Fibroblast of lung (primary cell): ENCODE measurements at regions not wholly inside any gene's neighbourhood (a gene's known extent, or its start where the extent isn't known, plus 50 kb on each side); places are given as distances from the start of the nearest gene placed in this dataset.
A peak's percentile ranks its signal among the peaks of the same experiment; 100 is the strongest.

ENCODE experiments used
- DNase-seq, 2 donors: peaks; one replicate each; pipeline versions ENCODE4 v3.0.0 to v3.0.0-alpha.2; 2010; ENCODE audit warnings: low read depth in 2 of 2
- H2AFZ ChIP-seq: 2 replicates; pipeline ENCODE4 v1.5.1; 2012; ENCODE audit warnings: low read length, control low read depth, inconsistent platforms
- H3K27ac ChIP-seq: 2 replicates; pipeline ENCODE4 v1.5.1; 2011; ENCODE audit warnings: low read length, control low read depth; ENCODE audit not compliant: insufficient read depth
- H3K27me3 ChIP-seq: 2 replicates; pipeline ENCODE4 v1.5.1; 2011; ENCODE audit warnings: mild to moderate bottlenecking, low read length; ENCODE audit not compliant: control insufficient read depth, insufficient read depth
- H3K36me3 ChIP-seq: 2 replicates; pipeline ENCODE4 v1.5.1; 2011; ENCODE audit warnings: low read length; ENCODE audit not compliant: control insufficient read depth, insufficient read depth
- H3K4me1 ChIP-seq: 2 replicates; pipeline ENCODE4 v1.5.1; 2011; ENCODE audit warnings: low read length; ENCODE audit not compliant: control insufficient read depth, insufficient read depth; ENCODE audit errors: extremely low read depth
- H3K4me2 ChIP-seq: 2 replicates; pipeline ENCODE4 v1.5.1; 2011; ENCODE audit warnings: low read length, control low read depth; ENCODE audit not compliant: insufficient read depth; ENCODE audit errors: extremely low read depth
- H3K4me3 ChIP-seq, 4 experiments: fragments of 200-600 bp in 1 of 4; sonication (generic) in 1 of 4; replicated peaks in 1 of 4; 2 replicates each; pipeline ENCODE4 v1.5.1; 2011 to 2016; ENCODE audit warnings: low read length in 4 of 4, low read depth in 3 of 4, mild to moderate bottlenecking in 3 of 4, control low read depth in 2 of 4, inconsistent platforms in 1 of 4, mixed read lengths in 1 of 4; ENCODE audit not compliant: insufficient read depth in 1 of 4; ENCODE audit errors: control extremely low read depth in 1 of 4
- H3K79me2 ChIP-seq: 2 replicates; pipeline ENCODE4 v1.5.1; 2012; ENCODE audit warnings: mild to moderate bottlenecking, low read length, inconsistent platforms; ENCODE audit not compliant: control insufficient read depth, insufficient read depth
- H3K9ac ChIP-seq: 2 replicates; pipeline ENCODE4 v1.5.1; 2011; ENCODE audit warnings: mild to moderate bottlenecking, low read length, control low read depth; ENCODE audit not compliant: insufficient read depth
- H3K9me3 ChIP-seq: 2 replicates; pipeline ENCODE4 v1.5.1; 2012; ENCODE audit warnings: low read depth, low read length; ENCODE audit not compliant: control insufficient read depth, insufficient read depth
- H4K20me1 ChIP-seq: 2 replicates; pipeline ENCODE4 v1.5.1; 2011; ENCODE audit warnings: low read length; ENCODE audit not compliant: control insufficient read depth, insufficient read depth; ENCODE audit errors: extremely low read depth
- EZH2 ChIP-seq: IDR thresholded peaks from 2 replicates; pipeline ENCODE4 v1.5.1; 2012; ENCODE audit warnings: low read length, control low read depth, mild to moderate bottlenecking; ENCODE audit errors: missing control alignments
- TF ChIP-seq, protein P1 (sequence below), 2 donors: IDR thresholded peaks in 1 of 2; conservative IDR thresholded peaks in 1 of 2; 1 replicate in 1 of 2; 2 replicates in 1 of 2; pipeline ENCODE4 v1.5.1; 2011 to 2012; ENCODE audit warnings: low read length in 2 of 2, control low read depth in 1 of 2, inconsistent platforms in 1 of 2, low read depth in 1 of 2, mild to moderate bottlenecking in 1 of 2

DNA sequence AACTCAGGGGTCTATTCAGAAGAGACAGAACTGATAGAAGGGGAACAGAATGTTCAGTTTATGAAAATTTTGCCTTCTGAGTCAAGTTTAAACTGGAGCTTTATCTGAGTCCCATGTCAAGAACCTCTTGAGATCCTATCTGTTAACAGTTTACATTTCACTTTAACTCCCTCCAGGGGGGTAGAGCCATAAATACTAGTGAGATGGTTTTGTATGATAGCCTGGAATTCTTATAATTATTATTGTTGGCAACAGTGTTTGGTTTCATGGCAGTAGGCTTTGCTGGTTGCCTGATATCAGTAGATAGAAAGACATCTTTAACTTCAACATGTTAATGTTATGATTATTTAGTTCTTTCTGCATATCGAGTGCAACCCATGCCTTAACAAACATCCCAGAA, 498.5 kb downstream of the INSC start:
- H3K4me3 ChIP-seq, result no peak overlapping the region
- H3K27ac ChIP-seq, result no peak overlapping the region
- TF ChIP-seq, protein P1, sequence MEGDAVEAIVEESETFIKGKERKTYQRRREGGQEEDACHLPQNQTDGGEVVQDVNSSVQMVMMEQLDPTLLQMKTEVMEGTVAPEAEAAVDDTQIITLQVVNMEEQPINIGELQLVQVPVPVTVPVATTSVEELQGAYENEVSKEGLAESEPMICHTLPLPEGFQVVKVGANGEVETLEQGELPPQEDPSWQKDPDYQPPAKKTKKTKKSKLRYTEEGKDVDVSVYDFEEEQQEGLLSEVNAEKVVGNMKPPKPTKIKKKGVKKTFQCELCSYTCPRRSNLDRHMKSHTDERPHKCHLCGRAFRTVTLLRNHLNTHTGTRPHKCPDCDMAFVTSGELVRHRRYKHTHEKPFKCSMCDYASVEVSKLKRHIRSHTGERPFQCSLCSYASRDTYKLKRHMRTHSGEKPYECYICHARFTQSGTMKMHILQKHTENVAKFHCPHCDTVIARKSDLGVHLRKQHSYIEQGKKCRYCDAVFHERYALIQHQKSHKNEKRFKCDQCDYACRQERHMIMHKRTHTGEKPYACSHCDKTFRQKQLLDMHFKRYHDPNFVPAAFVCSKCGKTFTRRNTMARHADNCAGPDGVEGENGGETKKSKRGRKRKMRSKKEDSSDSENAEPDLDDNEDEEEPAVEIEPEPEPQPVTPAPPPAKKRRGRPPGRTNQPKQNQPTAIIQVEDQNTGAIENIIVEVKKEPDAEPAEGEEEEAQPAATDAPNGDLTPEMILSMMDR (conservative IDR thresholded peaks at IDR 0.05 in 1 of 2, IDR thresholded peaks at IDR 0.05 in 1 of 2; ENCODE audit: low read depth in 1 of 2, low read length in 2 of 2), result no peak
- no peak for TF ChIP-seq EZH2

DNA sequence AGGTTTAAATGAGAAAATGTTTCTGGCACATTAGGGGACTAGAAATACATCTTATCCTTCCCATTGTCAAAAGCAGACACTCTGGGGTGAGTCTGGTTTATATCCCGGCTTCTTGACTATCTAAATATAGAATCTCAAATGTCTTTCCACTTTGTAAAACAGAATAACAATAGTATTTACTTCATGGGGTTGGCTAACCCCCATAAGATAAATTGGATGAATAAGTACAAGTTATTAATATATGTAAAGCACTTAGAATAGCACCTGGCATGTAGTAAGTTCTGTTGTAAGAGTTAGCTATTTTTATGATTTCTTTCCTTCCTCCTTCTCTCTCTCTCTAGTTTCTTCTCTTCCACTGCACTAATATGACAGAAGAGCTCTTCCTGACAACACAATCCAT, 499.1 kb downstream of the INSC start:
- Histone ChIP-seq H4K20me1 (no peaks in the 10 kb centered on the region), H2AFZ (no peak overlapping the region), H3K9me3 (no peaks in the 10 kb centered on the region), H3K4me2 (no peak overlapping the region), H3K79me2 (no peaks in the 10 kb centered on the region), H3K36me3 (no peaks in the 10 kb centered on the region), H3K9ac (no peak overlapping the region), H3K27ac (no peak overlapping the region), H3K27me3 (no peaks in the 10 kb centered on the region), H3K4me1 (no peaks in the 10 kb centered on the region), H3K4me3 (no peak overlapping the region)
- TF ChIP-seq EZH2, result no peak
- TF ChIP-seq, protein P1 (conservative IDR thresholded peaks at IDR 0.05 in 1 of 2, IDR thresholded peaks at IDR 0.05 in 1 of 2; ENCODE audit: low read depth in 1 of 2, low read length in 2 of 2), result no peak
- DNase-seq, result no peak

More for the DNA sequence above, 498.5 kb downstream of the INSC start:
- no peaks in the 10 kb centered on the region for H3K27me3 ChIP-seq
- no peaks in the 10 kb centered on the region for H3K9me3 ChIP-seq
- H2AFZ ChIP-seq, result no peak overlapping the region
- no peaks in the 10 kb centered on the region for H3K79me2 ChIP-seq
- H3K9ac ChIP-seq, result no peak overlapping the region
- no peaks in the 10 kb centered on the region for H3K4me1 ChIP-seq
- no peak overlapping the region for H3K4me2 ChIP-seq
- DNase-seq, result peak; percentile 9 to 13
- H4K20me1 ChIP-seq, result no peaks in the 10 kb centered on the region
- H3K36me3 ChIP-seq, result no peaks in the 10 kb centered on the region

DNA sequence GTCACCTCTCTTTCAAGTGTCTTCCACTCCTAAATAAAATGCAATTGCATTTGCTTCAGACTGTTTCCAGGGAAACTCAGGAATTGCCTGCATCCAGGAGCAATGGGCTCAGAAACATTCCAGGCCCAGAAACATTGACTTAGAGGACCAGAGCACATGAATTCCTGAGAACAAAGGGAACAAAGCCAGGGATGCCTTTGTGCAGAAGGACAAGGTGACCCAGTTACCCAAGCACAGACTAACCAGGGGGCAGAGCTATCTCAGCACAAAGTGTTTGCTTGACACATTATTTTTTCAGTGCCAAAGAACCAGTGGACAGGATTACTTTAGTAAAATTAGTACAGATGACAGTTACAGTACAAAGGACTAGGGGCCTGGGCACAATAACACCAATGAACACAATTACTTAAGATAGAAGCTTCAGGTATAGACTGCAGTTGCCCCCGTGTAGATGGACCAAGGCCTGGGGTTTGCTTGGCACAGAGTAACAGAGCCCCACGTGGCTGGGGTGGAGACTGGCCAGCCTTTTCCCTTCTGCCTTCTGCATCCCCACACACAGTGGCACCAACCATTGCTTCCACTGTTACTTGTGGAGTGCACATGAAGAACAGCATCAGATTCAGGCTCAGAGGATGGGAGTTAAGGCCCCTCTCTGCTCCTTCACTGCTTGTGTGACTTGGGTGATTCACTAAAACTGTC, 500.8 kb downstream of the INSC start:
- Histone ChIP-seq H3K4me3 (no peak overlapping the region), H3K27me3 (no peaks in the 10 kb centered on the region), H3K36me3 (no peaks in the 10 kb centered on the region), H3K9me3 (no peaks in the 10 kb centered on the region), H3K27ac (no peak overlapping the region), H2AFZ (no peak overlapping the region), H4K20me1 (no peaks in the 10 kb centered on the region), H3K9ac (no peak overlapping the region), H3K79me2 (no peaks in the 10 kb centered on the region), H3K4me2 (no peak overlapping the region), H3K4me1 (no peaks in the 10 kb centered on the region)
- no peak for DNase-seq
- TF ChIP-seq EZH2, result no peak
- TF ChIP-seq, protein P1 (conservative IDR thresholded peaks at IDR 0.05 in 1 of 2, IDR thresholded peaks at IDR 0.05 in 1 of 2; ENCODE audit: low read depth in 1 of 2, low read length in 2 of 2), result no peak
